HG02852 (cell line): ENCODE measurements at regions not wholly inside any gene's neighbourhood (a gene's known extent, or its start where the extent isn't known, plus 50 kb on each side); places are given as distances from the start of the nearest gene placed in this dataset.

Source experiments
- ATAC-seq: cut with Tn5 transposase; IDR thresholded peaks from one replicate; pipeline ENCODE4 v1.9.1; 2021; ENCODE audit warnings: mild to moderate bottlenecking, moderate library complexity; ENCODE audit not compliant: unreplicated experiment

DNA sequence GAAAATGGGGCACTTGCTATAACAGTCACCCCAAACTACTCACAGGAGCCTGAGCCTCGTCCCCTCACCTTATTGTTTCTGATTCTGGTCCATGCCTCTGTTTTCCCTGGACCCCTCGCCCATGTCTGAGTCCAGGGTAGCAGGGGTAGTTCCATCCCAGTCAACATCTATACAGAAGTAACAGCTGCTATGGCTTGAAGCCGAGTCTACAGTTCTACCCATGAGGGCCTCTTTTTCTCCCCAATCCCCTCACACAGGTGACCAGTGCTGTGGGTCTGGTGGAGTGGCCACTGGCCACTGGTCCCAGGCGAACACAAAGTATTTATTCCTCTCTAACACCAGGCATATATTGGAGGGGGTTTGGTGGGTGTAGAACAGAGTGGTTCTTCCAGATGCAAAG, 116.4 kb downstream of the ZNF280B start:
- ATAC-seq, result no peak

DNA sequence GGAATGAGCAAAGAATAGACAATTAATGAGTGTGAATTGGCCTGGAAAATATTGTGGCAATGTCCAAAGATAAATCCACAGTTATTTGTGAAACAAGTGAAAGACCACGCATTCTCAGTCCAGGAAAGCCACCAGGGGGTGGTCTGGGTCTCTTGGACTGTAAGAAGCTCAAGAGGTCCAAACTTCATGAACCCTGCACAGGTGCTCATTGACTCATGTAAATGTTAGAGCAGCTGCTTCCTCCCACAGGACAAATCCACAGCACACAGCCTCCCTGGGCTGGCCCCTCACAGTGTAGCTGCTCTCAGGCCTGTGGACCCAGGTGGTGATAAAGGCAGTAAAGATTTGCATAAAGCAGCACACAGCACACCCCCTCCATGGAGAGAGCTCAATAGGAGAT, 114.0 kb downstream of the ZNF280B start:
- no peak for ATAC-seq

DNA sequence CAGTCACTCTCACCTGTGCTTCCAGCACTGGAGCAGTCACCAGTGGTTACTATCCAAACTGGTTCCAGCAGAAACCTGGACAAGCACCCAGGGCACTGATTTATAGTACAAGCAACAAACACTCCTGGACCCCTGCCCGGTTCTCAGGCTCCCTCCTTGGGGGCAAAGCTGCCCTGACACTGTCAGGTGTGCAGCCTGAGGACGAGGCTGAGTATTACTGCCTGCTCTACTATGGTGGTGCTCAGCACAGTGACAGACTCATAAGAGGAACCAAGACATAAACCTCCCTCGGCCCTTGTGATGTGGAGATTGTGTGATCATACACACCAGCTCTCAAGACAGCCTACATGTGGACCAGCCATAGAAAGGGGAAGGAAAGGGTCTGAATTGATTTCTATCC, 113.3 kb downstream of the ZNF280B start:
- no peak for ATAC-seq

DNA sequence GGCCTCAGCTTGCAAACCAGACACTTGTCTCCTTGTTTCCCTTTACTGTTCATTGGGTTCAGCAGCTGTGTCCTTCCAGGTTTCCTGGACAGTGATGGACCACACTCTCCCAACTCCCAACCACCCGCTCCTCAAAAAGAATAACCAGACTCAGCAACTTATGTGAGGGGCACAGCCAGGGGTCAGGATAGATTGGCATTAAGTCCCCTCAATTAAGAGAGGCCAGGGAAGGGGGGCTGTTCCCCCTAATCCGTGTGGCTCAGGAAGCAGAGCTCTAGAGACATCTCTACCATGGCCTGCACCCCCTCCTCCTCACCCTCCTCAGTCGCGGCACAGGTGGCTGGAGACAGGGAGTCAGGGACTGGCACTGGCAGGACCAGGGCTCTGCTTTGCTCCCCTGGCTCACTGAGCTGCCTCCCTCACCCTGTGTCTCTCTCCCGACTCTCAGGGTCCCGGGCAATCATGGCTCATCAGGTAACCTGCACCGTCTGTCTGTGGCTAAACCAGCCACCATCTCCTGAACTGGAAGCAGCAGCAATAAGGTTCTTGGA, 111.7 kb downstream of the ZNF280B start:
- ATAC-seq, result no peak

DNA sequence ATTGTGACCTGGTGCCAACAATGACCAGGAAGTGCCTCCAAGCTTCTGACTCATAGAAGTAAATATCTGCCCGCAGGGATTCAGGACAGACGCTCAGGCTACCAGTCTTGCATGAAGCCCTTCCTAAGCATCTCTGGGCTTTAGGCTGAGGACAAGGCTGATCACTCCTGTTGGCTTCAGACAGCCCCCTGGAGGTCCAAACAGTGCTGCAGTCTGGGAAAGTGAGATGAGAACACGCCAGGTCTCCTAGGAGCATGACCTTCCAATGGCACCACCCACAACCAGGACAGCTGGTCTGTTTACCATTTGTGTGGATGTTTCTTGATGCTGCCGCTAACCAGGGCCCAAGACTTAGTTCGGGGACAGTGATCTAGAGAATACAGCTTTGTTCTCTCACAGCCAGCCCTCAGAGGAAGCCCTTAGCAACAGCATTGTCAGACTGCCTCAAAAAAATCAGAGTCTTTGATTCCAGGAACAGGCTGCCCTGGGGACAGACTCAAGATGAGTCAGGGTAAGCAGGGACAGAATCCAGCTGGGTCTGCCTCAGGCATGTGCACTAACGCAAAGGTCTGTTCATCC, 111.2 kb downstream of the ZNF280B start:
- no peak for ATAC-seq

DNA sequence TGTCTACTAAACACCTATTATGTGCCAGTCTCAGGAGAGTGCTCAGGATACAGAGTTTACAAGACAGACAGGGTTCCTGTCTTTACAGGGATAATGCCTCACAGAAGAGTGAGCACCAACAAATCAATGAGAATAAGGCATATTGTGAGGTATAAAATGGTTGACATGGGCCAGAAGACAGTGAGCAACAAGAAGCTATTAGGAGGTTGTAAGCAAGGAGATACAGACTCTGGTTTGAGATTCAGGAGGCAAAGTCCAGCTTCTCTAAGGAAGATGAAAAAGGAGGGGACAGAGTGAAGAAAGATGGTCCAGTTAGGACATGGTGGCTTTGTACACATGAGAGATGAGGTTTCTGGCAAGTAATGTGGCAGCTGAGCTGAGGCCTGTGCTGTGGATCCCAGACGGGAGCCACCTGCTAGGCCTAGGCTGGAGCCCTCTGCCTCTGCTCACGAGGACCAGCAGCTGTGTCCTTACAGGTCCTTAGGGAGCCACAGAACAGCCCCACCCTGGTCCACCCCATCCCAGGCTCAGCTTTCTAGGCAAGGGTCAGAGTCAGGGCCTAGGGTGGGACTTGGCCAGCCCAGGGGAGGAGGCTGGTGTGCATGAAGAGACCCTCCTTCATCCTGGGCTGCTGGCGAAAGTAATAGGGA, 110.5 kb downstream of the ZNF280B start:
- ATAC-seq, result no peak

DNA sequence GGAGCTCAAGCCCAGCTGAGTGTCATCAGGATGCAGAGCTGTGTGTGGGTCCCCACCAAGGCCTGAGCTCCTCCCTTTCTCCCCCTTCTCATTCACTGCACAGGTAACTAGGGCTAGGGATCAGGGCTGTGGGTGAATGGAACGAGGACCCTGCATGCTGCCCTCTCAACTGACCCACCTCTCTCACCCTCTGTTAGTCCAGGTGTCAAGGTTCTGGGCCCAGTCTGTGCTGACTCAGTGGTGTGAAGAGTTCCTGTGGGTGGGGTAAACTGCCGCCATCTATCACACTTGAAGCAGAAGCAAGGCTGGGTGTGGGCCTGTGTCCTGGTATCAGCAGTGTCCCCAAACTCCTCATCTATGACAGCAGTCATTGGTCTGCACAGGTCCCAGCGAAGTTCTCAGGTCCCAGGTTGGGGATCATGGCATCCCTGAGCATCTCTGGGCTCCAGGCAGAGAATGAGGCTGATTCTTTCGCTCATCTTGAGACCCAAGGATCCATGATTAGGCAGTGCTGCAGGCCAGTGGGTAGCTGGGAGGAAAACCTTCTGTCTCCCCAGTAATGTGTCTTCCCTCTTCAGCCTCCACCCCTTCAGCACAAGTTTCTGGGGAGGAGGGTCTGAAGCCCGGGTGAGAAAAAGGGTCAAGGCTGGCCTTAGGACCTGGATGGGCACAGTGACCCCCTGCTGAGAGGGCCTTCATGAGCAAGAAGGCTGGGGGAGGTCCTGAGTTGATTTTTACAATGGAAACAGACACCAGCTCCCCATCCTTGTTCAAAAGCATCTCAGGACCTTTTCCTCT, 109.8 kb downstream of the ZNF280B start:
- no peak for ATAC-seq

DNA sequence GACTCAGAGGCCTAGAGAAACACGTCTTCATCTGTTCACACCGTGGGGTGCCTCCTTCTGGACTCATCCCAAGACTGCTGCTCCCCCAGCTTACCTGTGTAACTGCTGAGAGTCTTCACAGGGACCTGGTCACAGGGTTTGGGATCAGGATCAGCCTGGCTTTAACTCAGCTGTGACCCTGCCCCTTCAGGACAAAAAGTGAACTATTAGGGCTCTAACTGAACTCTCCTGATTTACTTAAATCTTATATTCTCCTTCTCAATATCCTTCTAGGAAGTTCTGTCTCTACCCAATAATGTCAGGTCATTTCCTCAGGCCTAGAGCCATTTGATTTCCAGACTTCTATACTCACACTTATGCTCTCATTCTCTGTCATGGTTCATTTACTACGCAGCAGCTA, 108.4 kb downstream of the ZNF280B start:
- ATAC-seq, result no peak

DNA sequence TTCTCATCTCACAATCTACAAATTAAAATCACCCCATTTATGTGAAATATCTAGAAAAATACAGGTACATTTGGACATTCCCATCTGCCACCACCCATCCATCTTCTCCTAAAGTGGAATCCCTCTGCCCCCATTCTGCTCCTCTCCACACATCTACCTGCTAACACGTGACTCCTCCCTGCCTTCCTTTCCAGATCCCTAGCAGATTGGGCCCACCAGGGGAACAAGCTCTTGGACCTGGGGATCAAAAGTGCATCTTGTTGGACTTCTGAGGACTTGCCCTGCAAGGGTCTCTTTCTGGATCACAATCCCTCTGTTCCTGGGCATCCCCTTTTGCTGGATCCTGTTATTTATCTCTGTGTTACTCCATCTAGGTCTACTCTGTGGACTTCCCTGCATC, 107.6 kb downstream of the ZNF280B start:
- ATAC-seq, result no peak

DNA sequence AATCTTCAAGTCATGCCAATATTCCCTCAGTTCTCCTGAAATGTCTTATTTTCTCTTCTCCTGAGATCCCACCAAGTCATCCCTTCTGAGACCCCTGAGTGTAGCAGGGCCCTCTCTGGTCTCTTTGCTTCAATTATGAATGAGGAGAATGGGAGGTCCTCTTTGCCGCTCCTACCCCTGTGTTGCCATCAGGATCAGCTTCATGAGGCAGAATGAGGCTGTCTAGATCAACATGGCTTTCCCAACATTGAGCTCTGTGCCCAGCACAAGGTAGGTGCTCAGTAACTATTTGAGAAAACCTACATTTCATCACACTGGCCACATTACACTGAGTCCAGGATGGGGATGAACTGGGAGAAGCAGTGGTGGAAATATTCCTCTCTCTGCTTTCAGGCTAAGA, 107.2 kb downstream of the ZNF280B start:
- no peak for ATAC-seq

DNA sequence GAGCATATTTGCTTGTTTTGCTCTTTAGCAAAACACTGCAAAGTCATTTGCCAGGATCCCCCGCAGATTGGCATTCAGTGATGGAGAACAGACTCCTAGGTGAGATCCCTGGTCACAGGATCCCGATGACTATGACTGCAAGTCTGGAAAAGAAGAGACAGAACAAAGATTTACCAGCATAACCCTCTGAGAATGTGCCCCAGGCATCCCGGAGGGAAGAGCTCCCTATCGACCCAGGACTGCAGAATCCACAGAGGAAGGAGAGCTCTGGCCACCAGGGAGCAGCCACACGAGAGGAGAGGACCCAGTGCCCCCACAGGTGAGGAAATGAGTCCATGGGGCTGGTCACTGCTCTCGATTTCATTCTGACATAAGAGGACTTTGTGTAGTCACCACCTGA, 105.2 kb downstream of the ZNF280B start:
- ATAC-seq, result no peak

DNA sequence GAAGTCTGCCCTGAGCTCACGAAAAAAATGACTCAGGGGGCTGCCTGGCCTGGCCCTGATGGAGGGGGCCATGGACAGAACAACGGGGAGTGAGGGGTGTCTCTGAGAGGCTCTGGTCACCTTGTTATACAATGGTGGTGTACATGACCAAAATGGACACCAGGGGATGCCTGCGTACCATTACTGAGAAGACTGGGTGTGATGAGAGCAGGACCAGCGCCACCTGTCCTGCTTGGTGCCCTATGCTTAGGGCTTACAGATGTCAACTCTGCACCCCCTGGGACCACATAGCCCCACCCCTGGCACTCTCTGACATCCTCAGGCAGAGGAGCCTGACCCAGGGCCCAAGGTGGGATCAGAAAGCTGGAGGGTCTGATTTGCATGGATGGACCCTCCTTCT, 104.8 kb downstream of the ZNF280B start:
- ATAC-seq, result no peak

DNA sequence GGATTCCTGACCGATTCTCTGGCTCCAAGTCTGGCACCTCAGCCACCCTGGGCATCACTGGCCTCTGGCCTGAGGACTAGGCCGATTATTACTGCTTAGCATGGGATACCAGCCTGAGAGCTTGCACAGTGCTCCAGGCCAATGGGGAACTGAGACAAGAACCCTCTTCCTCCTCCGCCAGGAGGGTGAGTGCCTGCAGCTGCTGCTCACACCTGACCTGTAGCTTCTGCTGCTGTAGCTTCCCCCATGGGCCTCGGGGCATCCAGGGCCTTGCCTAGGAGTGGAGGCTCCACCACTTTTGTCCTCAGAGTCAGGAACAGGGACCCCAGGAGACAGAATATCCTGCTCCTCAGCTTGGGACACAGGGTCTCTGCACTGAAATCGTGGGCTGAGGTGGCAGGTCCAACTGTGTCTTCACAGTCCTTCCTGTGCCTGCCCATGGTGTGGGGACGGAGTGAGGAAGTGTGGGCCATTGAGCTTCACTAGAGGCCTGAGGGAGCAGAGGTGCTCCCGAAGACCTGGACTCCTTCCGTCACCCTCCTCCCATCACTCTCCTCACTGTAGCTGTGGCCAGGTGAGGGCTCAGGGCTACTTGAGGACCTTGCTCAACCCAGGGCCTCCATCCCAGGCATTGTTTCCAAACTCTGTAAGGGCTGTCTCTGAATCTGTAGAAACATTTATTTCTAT, 103.8 kb downstream of the ZNF280B start:
- no peak for ATAC-seq

DNA sequence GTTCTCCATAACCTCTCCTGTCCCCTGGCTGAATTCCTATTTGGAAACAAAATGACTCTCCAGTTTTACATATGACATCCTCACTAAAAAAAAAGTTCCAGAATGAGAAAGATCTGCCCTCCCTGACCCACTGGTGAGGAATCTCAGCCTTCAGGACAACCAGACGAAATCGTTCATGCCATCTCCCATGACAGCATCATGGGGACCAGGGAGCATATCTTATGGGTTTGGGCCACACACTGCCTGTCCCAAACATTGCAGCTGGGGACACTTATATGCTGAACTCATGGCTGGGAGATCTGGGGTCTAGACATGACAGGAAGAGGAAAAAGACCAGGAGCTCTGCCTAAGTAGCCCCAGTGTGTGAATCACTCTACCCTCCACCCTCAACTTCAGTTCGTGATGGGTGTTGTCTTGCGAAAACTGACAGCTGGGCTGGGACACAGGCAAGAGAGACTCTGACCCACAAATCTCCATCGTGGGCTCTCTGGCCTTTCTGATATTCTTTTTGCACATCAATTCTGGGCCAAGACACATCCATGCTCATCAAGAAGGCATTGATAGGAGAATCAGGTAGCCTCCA, 102.0 kb downstream of the ZNF280B start:
- no peak for ATAC-seq

DNA sequence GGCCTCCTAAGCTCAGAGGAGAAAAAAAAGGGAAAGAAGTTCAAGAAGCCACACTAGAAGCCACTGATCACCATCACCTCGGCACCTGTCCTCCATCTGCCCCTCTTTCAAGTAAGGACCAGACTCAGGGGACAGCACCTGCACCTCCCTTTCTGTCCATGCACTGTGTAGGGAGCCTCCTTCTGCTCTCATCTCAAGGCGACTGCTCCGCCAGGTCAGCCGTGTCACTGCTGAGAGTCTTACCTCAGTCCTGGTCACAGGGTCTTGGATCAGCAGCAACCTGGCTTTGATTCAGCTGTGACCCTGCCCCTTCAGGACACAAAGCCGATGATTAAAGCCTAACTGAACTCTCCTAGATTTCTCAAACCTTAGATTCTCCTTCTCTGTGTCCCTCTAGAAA, 101.5 kb downstream of the ZNF280B start:
- ATAC-seq, result no peak

DNA sequence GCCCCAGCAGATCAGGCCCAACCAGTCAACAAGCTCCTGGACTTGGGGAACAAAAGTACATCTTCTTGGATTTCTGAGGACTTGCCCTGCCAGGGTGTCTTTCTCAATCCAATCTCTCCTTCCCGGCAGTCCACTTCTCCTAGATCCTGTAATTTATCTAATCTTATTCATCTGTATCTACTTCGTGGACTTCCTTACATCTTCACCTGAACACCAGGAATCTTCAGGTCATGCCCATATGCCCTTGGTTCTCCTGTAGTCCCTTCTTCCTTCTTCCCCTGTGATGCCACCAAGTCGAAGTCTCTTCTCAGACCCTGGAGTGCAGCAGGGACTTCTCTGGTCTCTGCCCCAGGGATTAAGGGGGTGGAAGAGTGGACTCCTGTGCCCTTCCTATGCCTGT, 100.3 kb downstream of the ZNF280B start:
- no peak for ATAC-seq

DNA sequence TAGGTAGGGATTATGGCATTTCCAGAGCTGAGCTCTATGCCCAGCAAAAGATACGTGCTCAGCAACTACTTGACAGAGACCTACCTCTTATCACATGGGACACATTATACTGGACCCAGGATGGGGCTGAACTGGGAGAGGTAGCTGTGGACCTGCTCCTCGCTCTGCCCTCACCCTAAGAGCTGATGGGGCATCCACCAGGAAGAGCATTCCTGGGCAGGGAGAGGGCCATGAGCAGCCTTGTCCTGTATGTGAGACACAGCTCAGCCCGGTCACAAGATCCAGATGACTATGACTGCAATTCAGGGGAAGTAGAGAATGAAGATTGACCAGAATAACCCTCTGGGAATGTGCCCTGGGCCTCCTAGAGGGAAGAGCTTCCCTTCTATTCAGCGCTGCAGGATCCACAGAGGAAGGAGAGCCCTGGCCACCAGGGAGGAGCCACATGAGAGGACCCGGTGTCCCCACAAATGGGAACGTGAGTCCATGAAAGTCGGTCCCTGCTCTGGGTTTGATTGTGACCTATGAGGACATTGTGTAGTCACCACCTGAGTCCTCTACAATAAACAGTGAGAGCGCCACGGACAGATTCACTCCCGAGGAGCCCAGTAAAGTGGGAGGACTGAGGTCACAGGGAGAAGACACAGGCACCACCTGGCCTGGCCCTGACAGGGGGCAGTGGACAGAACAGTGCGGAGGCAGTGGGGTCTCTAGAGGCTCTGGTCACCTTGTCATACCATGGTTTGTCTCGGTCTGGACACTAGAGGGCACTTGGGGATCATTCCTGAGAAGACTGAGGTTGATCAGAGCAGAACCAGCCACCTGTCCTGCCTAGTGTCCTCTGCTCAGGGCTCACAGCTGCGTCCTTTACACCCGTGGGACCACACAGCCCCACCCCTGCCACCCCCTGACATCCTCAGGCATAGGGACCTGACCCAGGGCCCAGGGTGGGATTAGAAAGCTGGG, 99.5 kb downstream of the ZNF280B start:
- no peak for ATAC-seq

DNA sequence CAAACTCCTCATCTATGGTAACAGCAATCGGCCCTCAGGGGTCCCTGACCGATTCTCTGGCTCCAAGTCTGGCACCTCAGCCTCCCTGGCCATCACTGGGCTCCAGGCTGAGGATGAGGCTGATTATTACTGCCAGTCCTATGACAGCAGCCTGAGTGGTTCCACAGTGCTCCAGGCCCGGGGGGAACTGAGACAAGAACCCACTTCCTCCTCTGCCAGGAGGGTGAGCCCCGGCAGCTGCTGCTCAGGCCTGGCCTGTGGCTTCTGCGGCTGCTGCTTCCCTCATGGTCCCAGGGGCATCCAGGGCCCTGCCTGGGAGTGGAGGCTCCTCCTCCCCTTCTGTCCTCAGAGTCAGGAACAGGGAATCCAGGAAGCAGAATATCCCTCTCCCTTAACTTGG, 98.4 kb downstream of the ZNF280B start:
- ATAC-seq, result no peak

DNA sequence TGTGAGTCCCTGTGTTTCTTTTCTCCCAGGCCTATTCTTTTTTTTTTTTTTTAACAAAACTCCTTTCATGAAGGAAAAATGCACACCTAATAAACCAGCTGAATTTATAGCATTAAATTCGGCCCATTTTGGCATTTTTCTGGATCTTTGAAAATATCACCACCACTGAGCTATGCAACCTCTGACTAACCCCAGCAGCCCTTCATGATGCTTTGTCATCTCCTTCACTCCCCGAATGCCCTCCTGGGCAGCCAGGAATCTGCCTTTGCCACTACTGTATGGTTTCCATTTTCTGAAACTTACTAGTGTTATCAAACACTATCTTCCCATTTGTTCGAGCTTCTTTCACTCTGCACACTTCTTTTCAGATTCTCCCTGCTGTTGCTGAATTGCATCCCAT, 97.9 kb downstream of the ZNF280B start:
- no peak for ATAC-seq

DNA sequence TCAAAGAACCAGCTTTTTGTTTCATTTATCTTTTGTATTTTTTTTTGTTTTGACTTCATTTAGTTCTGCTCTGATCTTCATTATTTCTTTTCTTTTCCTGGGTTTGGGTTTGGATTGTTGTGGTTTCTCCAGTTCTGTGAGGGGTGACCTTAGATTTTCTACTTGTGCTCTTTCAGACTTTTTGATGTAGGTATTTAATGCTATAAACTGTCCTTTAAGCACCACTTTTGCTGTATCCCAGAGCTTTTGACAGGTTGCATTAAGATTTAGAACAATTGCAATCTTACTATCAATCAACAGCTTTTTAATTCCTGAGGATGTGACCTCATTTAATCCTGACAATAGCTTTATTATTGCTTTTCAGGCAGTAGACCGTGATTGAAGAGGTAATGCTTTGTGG, 94.3 kb downstream of the ZNF280B start:
- ATAC-seq, result no peak
